Mesothelial cell of epicardium (in vitro differentiated cells): ENCODE measurements at regions not wholly inside any gene's neighbourhood (a gene's known extent, or its start where the extent isn't known, plus 50 kb on each side); places are given as distances from the start of the nearest gene placed in this dataset.

ENCODE experiments used
- DNase-seq, 2 experiments: peaks; one replicate each; pipeline ENCODE4 v3.0.0; 2021; ENCODE audit warnings: low spot score in 2 of 2; ENCODE audit not compliant: unreplicated experiment in 2 of 2
- H3K27ac Mint-ChIP-seq: 2 replicates; pipeline ENCODE4 v1.8.0; 2021; ENCODE audit warnings: mixed read lengths
- H3K27me3 Mint-ChIP-seq: 2 replicates; pipeline ENCODE4 v1.8.0; 2021; ENCODE audit warnings: low read depth, mixed read lengths
- H3K36me3 Mint-ChIP-seq: 2 replicates; pipeline ENCODE4 v1.8.0; 2021; ENCODE audit warnings: mixed read lengths
- H3K4me1 Mint-ChIP-seq: 2 replicates; pipeline ENCODE4 v1.8.0; 2021; ENCODE audit warnings: mixed read lengths
- H3K4me3 Mint-ChIP-seq: 2 replicates; pipeline ENCODE4 v1.8.0; 2021; ENCODE audit warnings: mild to moderate bottlenecking, moderate library complexity, mixed read lengths
- H3K9me3 Mint-ChIP-seq: 2 replicates; pipeline ENCODE4 v1.8.0; 2021; ENCODE audit warnings: mixed read lengths
- CTCF ChIP-seq: fragments of 200-600 bp; sonication (generic); IDR thresholded peaks from one replicate; pipeline ENCODE4 v1.5.0; 2021; ENCODE audit warnings: antibody characterized with exemption; ENCODE audit not compliant: unreplicated experiment

- H3K9me3 Mint-ChIP-seq = peaks cover 15% of the 10 kb centered on the region
- no peaks in the 10 kb centered on the region for H3K27me3 Mint-ChIP-seq
- no peak overlapping the region for H3K4me3 Mint-ChIP-seq
- H3K27ac Mint-ChIP-seq = no peak overlapping the region
- DNase-seq = no peak
- no peak for TF ChIP-seq CTCF
- H3K4me1 Mint-ChIP-seq = peaks cover 25% of the 10 kb centered on the region
- peaks cover 7% of the 10 kb centered on the region for H3K36me3 Mint-ChIP-seq
These were observed 575.8 kb upstream of the TBL1XR1 start for GRCh38 chr3:177772908-177773557.

DNA sequence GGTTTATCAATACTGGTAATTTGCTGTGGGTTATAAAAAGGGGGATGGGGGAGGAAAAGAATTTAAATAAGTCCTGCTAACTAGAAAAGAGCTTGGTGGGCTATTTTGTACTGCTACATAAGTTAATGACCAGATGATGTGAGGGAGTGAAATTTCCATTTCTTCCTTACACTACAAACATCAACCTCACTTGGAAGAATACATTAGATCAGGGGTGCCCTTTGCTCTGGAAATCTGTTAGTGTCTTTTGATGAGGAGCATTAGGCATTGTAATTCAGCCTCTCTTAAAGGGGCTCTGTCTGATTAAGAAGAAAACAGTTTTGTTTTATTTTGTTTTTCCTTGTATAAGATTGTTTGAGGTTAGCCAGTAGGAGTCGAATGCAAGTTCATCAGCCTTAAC is 576.4 kb upstream of the TBL1XR1 start:
- Mint-ChIP-seq H3K36me3 (peaks cover 6% of the 10 kb centered on the region), H3K27ac (no peak overlapping the region), H3K4me1 (peaks cover 25% of the 10 kb centered on the region), H3K27me3 (no peaks in the 10 kb centered on the region), H3K4me3 (no peak overlapping the region), H3K9me3 (peaks cover 18% of the 10 kb centered on the region)
- DNase-seq = no peak
- no peak for TF ChIP-seq CTCF

DNA sequence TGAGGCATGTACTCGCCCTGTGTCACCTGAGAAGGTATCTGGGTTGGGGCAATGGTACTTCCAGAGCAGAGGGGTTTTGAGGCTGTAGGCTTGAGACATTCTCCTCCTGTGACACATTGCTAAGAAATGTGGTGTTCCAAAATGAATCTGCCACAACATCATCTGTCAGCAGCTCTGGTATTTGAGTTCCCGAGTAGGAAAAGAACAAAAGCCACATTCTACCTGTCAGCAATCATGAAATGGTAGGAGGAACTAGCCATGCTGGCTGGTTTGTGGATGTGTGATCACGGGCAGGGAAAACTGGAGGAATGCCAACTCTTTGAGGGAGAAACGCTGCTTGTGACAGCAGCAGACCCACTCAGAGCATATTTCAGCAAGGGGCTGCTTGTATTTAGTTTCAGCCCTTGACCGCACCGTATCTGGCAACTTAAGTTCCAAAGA is 579.4 kb upstream of the TBL1XR1 start:
- H3K27me3 Mint-ChIP-seq = no peaks in the 10 kb centered on the region

GRCh38 chr3:177777699-177778098 is 580.4 kb upstream of the TBL1XR1 start:
- peak; percentile 31 for TF ChIP-seq CTCF
- peaks cover 42% of the 10 kb centered on the region for H3K4me1 Mint-ChIP-seq
- peaks cover 7% of the 10 kb centered on the region for H3K9me3 Mint-ChIP-seq
- H3K27ac Mint-ChIP-seq = no peak overlapping the region
- H3K4me3 Mint-ChIP-seq = no peak overlapping the region
- H3K27me3 Mint-ChIP-seq = no peaks in the 10 kb centered on the region
- no peak for DNase-seq
- H3K36me3 Mint-ChIP-seq = no peaks in the 10 kb centered on the region

More for the DNA sequence above, 579.4 kb upstream of the TBL1XR1 start:
- Mint-ChIP-seq H3K4me1 (peaks cover 33% of the 10 kb centered on the region), H3K27ac (peak overlapping the region; percentile 70), H3K4me3 (no peak overlapping the region), H3K9me3 (peaks cover 7% of the 10 kb centered on the region), H3K36me3 (no peaks in the 10 kb centered on the region)
- no peak for DNase-seq
- TF ChIP-seq CTCF = no peak

DNA sequence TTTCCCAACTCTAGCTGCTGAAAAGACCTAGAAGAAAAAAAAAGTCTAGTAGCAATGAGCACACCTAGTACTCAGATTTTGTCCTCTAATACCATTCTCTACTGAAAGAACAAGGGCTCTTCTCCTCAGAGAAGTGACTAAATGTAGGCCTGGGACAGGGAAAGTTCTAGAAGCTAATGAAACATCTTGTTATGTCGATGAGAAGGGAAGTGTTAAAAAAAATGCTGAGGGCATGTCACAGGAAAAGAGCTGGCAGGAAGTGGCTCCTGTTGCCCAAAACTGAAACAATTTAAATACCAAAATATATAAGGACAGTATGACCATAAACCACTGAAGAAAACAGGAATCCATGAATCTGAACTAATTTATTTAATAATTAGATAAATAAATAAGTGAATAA is 581.4 kb upstream of the TBL1XR1 start:
- no peak overlapping the region for H3K4me3 Mint-ChIP-seq
- H3K36me3 Mint-ChIP-seq = no peaks in the 10 kb centered on the region
- no peaks in the 10 kb centered on the region for H3K27me3 Mint-ChIP-seq
- no peak overlapping the region for H3K27ac Mint-ChIP-seq
- no peak for TF ChIP-seq CTCF
- peaks cover 41% of the 10 kb centered on the region for H3K4me1 Mint-ChIP-seq
- peaks cover 7% of the 10 kb centered on the region for H3K9me3 Mint-ChIP-seq
- DNase-seq = no peak
